ENCODE measurements at regions not wholly inside any gene's neighbourhood (a gene's known extent, or its start where the extent isn't known, plus 50 kb on each side); places are given as distances from the start of the nearest gene placed in this dataset.

- TF ChIP-seq POLR2AphosphoS5 (IDR thresholded peaks at IDR 0.05; ENCODE audit: low read depth, low read length): no peak
- TF ChIP-seq TAF1 (IDR thresholded peaks at IDR 0.05; ENCODE audit: borderline replicate concordance, insufficient read depth, low read length): no peak
- TF ChIP-seq SIN3A (IDR thresholded peaks at IDR 0.05; ENCODE audit: borderline replicate concordance, insufficient read depth, low read length): no peak
- TF ChIP-seq REST (IDR thresholded peaks at IDR 0.05; ENCODE audit: insufficient read depth in 1 of 2, low read depth in 2 of 2, low read length in 2 of 2): no peak
Observed at GRCh38 chr2:51448911-51449310, 417.0 kb upstream of the NRXN1 start.

All from PFSK-1 (cell line).